ENCODE measurements at regions not wholly inside any gene's neighbourhood (a gene's known extent, or its start where the extent isn't known, plus 50 kb on each side); places are given as distances from the start of the nearest gene placed in this dataset.

GRCh38 chr15:93432474-93432873, 343.5 kb upstream of the RGMA start:
- no peak for TF ChIP-seq CTCF (IDR thresholded peaks at IDR 0.05)
- TF ChIP-seq POLR2A (IDR thresholded peaks at IDR 0.05): no peak
- 97 to 99% methylated on average over 28 of the region's 28 CpGs for whole genome bisulfite sequencing, 2 donors
- no peak for DNase-seq (ENCODE audit: low spot score in 2 of 2)
- intact Hi-C loops (cut with DNase I; ENCODE audit: low total_unique reads): no loop called here
- no peak overlapping the region for H3K4me3 ChIP-seq (ENCODE audit: low read depth, poor library complexity, severe bottlenecking)

- DNase-seq (ENCODE audit: low spot score in 2 of 2): no peak
- 72 to 85% methylated on average over 2 of the region's 2 CpGs for WGBS, 2 donors
- intact Hi-C loops (cut with DNase I; ENCODE audit: low total_unique reads): no loop called here
Observed at GRCh38 chr15:93428807-93429351, 339.9 kb upstream of the RGMA start.

GRCh38 chr15:93428150-93428549, 339.1 kb upstream of the RGMA start:
- 20 to 29% methylated on average over 3 of the region's 3 CpGs for WGBS, 2 donors
- peak; percentile 25 to 75 for DNase-seq (ENCODE audit: low spot score in 2 of 2)
- TF ChIP-seq CTCF (IDR thresholded peaks at IDR 0.05) (no peak), POLR2A (IDR thresholded peaks at IDR 0.05) (no peak)
- intact Hi-C loops (cut with DNase I; ENCODE audit: low total_unique reads): no loop called here
- H3K4me3 ChIP-seq (ENCODE audit: low read depth, poor library complexity, severe bottlenecking): no peak overlapping the region

More at GRCh38 chr15:93428807-93429351, 339.9 kb upstream of the RGMA start:
- TF ChIP-seq POLR2A (IDR thresholded peaks at IDR 0.05) (no peak), CTCF (IDR thresholded peaks at IDR 0.05) (no peak)
- H3K4me3 ChIP-seq (ENCODE audit: low read depth, poor library complexity, severe bottlenecking): no peak overlapping the region

GRCh38 chr15:93424131-93424530, 335.1 kb upstream of the RGMA start:
- WGBS, 2 donors: 84 to 96% methylated on average over 9 of the region's 9 CpGs
- no peak overlapping the region for H3K4me3 ChIP-seq (ENCODE audit: low read depth, poor library complexity, severe bottlenecking)
- peak in 1 of 2 donors; percentile 52 for DNase-seq (ENCODE audit: low spot score in 2 of 2)
- no peak for TF ChIP-seq POLR2A (IDR thresholded peaks at IDR 0.05)
- no peak for TF ChIP-seq CTCF (IDR thresholded peaks at IDR 0.05)
- intact Hi-C loops (cut with DNase I; ENCODE audit: low total_unique reads): no loop called here

- 97 to 99% methylated on average over 5 of the region's 5 CpGs for WGBS, 2 donors
- no peak overlapping the region for H3K4me3 ChIP-seq (ENCODE audit: low read depth, poor library complexity, severe bottlenecking)
- DNase-seq (ENCODE audit: low spot score in 2 of 2): no peak
- intact Hi-C loops (cut with DNase I; ENCODE audit: low total_unique reads): no loop called here
- TF ChIP-seq CTCF (IDR thresholded peaks at IDR 0.05) (no peak), POLR2A (IDR thresholded peaks at IDR 0.05) (no peak)
Observed at GRCh38 chr15:93422476-93422875, 333.5 kb upstream of the RGMA start.

- no peak for TF ChIP-seq CTCF (IDR thresholded peaks at IDR 0.05)
- no peak for TF ChIP-seq POLR2A (IDR thresholded peaks at IDR 0.05)
- peak in 1 of 2 donors; percentile 65 for DNase-seq (ENCODE audit: low spot score in 2 of 2)
- intact Hi-C loops (cut with DNase I; ENCODE audit: low total_unique reads): no loop called here
- no peak overlapping the region for H3K4me3 ChIP-seq (ENCODE audit: low read depth, poor library complexity, severe bottlenecking)
- WGBS, 2 donors: 87 to 89% methylated on average over 7 of the region's 7 CpGs
Observed at GRCh38 chr15:93420477-93420876, 331.5 kb upstream of the RGMA start.
